ENCODE measurements at regions not wholly inside any gene's neighbourhood (a gene's known extent, or its start where the extent isn't known, plus 50 kb on each side); places are given as distances from the start of the nearest gene placed in this dataset.
A peak's percentile ranks its signal among the peaks of the same experiment; 100 is the strongest.

DNA sequence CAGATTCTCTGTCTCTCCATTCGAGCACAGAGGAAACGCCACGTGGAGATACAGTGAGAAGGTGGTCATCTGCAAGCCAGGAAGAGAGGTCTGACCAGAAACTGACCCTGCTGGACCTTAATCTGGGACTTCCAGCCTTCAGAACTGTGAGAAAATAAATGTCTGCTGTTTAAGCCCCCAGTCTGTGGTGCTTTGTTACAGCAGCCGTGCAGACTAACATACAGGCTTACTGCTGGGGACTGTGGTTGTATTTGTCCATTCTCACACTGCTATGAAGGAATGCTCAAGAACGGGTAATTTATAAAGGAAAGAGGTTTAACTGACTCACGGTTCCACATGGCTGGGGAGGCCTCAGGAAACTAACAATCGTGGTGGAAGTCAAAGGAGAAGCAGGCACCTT is 432.7 kb downstream of the IRS1 start:
- DNase-seq = no peak

- no peak for DNase-seq
Measured at GRCh38 chr2:226364217-226364616, 435.4 kb downstream of the IRS1 start.

- no peak for DNase-seq
Measured at GRCh38 chr2:226362980-226363379, 436.6 kb downstream of the IRS1 start.

DNA sequence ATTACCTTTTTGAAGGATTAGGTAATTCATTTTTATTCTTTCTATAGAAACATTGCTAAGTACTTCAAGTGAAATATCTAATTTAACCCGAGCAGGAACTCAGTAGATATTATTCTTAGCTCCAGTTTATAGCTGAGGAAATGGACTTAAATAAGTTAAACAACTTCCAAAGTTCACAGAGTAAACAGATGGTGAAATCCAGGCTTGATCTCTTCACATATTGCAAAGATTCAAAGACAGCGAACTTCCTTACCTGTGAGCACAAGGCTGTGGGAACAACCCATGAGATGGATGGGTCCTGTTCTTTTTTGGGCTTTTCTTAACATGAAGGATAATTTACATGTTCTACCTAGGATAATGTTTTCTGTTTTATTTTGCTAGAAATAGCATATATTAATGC is 439.0 kb downstream of the IRS1 start:
- no peak for DNase-seq

DNA sequence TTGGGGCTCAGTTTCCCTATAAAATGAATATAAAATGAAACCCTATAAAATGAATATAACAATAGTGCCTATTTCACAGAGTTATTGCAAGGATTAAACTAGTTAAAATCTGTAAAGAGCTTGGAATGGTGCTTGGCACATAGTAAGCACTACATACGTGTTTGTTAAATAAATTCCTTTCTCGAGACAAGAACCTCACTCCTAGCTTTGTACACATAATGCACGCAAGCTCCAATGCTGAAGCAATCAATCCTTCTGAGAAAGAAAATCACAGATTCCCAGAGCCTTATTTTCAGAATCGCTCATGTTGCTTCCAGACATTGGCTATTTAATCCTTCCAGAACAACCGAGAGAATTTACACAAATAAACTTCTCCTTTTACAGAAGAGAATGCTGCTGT is 440.9 kb downstream of the IRS1 start:
- no peak for DNase-seq

- no peak for DNase-seq
Measured at GRCh38 chr2:226357816-226358215, 441.8 kb downstream of the IRS1 start.

DNA sequence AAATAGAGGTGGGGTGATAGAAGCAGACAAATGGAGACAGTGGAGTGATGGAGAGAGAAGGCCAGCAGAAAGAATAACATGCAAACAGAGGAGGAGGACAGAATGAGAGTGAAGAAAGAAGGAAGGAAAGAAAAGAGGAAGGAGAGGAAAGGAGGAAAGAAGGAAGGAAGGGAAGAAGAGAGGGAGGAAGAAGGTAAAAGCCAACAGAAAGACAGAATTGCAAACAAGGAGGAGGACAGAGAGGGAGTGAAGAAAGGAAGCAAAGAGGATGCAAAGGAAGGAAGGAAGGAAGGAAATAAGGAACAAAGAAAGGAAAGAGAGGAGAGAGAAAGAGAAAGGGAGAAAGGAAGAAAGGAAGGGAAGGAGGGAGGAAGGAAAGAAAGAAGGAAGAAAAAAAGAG is 444.0 kb downstream of the IRS1 start:
- no peak for DNase-seq

DNA sequence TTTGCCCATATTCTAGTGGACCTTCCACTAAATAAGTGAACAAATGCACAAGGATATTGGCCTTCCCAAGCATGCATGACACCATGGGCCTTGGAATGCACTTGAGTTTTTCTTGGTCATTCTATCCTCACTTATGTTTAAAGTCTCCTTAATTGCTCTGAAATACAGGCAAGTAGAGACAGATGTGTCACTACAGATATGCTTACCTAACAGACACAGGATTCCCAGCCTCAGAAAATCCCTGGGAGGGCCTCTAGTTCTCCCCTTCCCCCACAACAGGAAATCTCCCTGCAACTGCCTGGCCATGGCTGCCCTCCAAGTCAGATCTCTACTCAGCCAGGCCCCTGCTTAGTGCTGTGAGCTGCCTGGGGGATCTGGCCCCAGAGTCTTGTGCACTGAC is 445.2 kb downstream of the IRS1 start:
- no peak for DNase-seq

- DNase-seq = no peak
Measured at GRCh38 chr2:226352941-226353560, 446.6 kb downstream of the IRS1 start.

GRCh38 chr2:226351711-226352110 is 447.9 kb downstream of the IRS1 start:
- no peak for DNase-seq

DNA sequence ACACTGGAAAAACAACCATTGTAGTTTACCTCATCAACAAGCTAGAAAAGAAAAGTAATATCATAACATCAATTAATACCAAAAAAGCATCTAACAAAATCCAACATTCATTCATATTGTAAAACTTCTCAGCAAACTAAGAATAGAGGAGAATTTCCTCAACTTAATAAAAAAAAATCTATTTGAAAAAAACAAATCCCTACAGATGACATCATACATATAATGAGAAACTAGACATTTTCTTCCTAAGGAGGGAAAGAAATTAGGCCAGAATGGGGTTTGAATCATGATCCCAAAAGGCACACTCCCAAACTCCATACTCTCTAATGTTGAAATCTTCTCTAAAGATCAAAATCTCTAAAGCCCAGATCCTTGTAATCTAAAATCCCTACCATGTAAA is 460.0 kb downstream of the IRS1 start:
- DNase-seq = no peak

GRCh38 chr2:226338825-226339224 is 460.8 kb downstream of the IRS1 start:
- DNase-seq = no peak

GRCh38 chr2:226337941-226338600 is 461.5 kb downstream of the IRS1 start:
- DNase-seq = no peak

- no peak for DNase-seq
Measured at GRCh38 chr2:226336283-226336682, 463.3 kb downstream of the IRS1 start.

DNA sequence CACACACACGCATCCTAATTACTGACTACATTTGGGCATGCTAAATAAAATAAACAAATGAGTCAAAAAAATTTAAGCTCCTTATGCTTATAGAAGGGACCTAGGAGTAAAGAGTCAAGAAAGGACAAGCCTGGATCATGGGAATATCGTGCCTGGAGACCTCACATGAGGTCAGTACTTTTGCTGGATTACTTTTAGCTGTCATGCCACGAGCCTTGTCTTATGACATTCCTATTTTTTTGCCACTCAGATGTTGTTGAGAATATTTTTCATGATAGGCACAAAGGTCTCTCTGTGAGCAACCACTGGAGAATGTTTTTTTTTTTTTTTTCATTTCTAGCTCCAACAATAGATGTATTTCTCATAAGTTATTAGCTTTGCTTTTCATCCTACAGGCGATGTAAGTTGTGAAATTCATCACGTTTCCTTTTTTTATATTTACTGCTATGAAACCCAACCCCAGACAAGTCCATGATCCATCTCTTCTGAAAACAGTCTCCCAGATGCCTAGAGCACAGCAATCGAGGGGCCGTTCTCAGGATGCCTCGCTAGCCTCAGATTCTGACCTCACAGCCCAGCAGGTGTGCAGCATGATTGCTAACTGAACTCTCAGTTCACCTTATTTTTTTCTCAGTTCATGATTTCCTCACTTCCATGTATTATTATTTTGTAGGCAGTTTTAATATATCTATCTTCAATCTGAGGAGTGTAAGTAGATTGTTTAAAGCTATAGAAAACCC is 464.5 kb downstream of the IRS1 start:
- no peak for DNase-seq

- DNase-seq = peak; percentile 79
Measured at GRCh38 chr2:226333388-226333787, 466.2 kb downstream of the IRS1 start.

DNA sequence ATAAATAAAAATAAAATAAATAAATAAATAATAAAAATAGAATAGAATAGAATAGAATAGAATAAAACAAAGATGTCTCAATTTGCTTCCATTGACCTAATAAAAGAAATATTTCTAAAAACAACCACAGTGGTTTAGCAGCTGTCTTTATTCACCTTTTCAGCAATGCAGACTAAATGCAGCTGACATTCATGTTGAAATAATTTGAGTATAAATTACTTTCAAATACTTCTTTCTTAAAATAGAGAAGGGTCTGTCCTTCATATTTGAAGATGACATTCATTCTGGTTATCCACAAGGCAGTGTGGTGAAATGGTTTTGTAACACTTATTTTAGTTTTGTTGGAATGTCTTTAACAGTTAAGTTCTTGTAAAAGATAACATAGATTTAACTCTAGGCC is 469.4 kb downstream of the IRS1 start:
- no peak for DNase-seq

GRCh38 chr2:226329180-226329579 is 470.4 kb downstream of the IRS1 start:
- no peak for DNase-seq

DNA sequence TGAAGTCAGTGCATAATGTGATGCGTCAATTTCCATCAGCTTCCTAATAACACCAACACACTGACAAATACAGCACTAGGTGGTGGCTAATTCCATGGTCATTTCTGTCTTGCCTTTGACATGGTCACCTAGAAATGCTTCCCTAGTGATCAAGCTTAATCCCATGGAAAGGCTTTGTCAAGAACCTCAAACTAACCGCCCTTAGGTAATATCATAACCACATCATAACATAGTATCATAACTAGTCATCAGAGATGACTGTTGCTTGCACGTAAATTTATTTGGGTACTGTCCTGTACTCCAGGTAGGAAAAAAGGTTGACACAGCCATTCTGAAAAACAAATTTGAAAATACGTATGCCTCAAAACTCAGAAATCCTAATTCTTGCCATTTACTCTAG is 471.8 kb downstream of the IRS1 start:
- DNase-seq = no peak

DNA sequence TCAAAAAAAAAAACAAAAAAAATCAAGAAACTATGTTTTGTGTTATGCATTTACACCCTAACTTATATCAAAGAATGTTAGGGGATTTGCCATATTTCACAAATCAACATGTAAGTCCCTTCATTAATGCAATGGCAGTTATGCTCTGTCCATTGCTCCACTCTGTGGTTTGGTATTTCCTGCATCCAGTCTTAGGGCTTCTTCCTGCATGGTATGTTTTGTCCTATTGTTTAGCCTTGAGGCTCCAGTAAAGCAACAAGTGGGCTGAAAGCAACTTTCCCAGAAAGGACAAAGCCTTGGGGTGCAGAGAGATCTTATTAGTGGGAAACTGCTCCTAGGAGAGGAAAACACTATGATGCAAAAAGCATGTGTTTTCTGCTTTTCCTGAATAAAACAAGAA is 474.1 kb downstream of the IRS1 start:
- peak; percentile 73 for DNase-seq

- DNase-seq = no peak
Measured at GRCh38 chr2:226320076-226320948, 479.3 kb downstream of the IRS1 start.

GRCh38 chr2:226317970-226318369 is 481.6 kb downstream of the IRS1 start:
- no peak for DNase-seq

DNA sequence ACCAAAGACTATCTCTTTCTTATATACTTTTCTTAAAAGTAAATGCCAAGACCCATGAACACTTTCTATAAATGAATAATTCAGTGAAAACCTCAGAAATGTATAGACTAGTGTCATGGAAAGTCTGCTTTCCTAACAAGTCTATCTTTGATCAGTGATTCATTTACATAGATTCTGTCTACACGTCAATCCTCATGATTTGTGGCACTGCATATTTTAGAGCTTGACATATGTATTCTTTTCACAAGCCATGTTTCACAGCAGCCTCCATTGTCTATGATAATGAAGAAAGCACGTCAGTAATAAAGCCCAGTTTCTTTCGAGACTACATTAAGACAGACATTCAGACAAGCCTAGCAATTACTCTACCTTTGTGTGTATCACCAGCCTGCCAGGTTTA is 486.6 kb downstream of the IRS1 start:
- no peak for DNase-seq

Data from inflammatory macrophage treated with lipopolysaccharide for 4 hours (primary cell).